ENCODE measurements at regions not wholly inside any gene's neighbourhood (a gene's known extent, or its start where the extent isn't known, plus 50 kb on each side); places are given as distances from the start of the nearest gene placed in this dataset.

GRCh38 chr6:23403460-23403859, 722.6 kb upstream of the NRSN1 start:
- ChIA-PET CTCF (ENCODE audit: low intra/inter-chr PET ratio, low total read pairs) (no interaction called here), POLR2A (no interaction called here)
- Histone ChIP-seq H3K36me3 (replicated peaks in 1 of 2; ENCODE audit: control insufficient read depth in 1 of 2, insufficient read depth in 2 of 2, low read length in 2 of 2) (no peaks in the 10 kb centered on the region), H2AFZ (ENCODE audit: low read length) (no peak overlapping the region), H3K9ac (ENCODE audit: insufficient read depth, low read depth, low read length) (no peak overlapping the region), H4K20me1 (ENCODE audit: insufficient read depth, low read length) (no peaks in the 10 kb centered on the region), H3K4me1 (ENCODE audit: insufficient read depth, low read length) (no peaks in the 10 kb centered on the region), H3K4me2 (ENCODE audit: low read depth, low read length) (no peak overlapping the region), H3K4me3 (replicated peaks in 1 of 3; ENCODE audit: insufficient read depth in 1 of 3, low read depth in 2 of 3, low read length in 3 of 3) (no peak overlapping the region), H3K27ac (ENCODE audit: extremely low read length, insufficient read depth, low read length) (no peak overlapping the region), H3K79me2 (ENCODE audit: insufficient read depth, low read length) (no peaks in the 10 kb centered on the region), H3K27me3 (ENCODE audit: control insufficient read depth in 1 of 2, insufficient read depth in 2 of 2, low read length in 2 of 2) (no peaks in the 10 kb centered on the region), H3K9me3 (ENCODE audit: low read length) (peaks cover 4% of the 10 kb centered on the region; the same call in 1 of the 2 replicates)
- FAIRE-seq, result no peak
- in situ Hi-C loops (cut with HindIII; ENCODE audit: extremely low pct_ligation_motif_present, low pct_unique_long_range_greater_than_20kb) (no loop called here), intact Hi-C loops (cut with micrococcal nuclease; ENCODE audit: unreplicated experiment) (no loop called here)
- 6% methylated on average over 5 of the region's 5 CpGs for WGBS (ENCODE audit: low lambda C conversion rate)
- TF ChIP-seq CBFB (CRISPR knock-in tag; IDR thresholded peaks at IDR 0.05) (no peak), KAT2B (IDR thresholded peaks at IDR 0.05; ENCODE audit: borderline replicate concordance, low read depth, low read length) (no peak)
- no peak for ATAC-seq
- BruUV-seq (replicated peaks), result no TSS peak
- DNase-seq (ENCODE audit: low spot score), result no peak

- H3K27ac ChIP-seq (ENCODE audit: extremely low read length, insufficient read depth, low read length), result no peak overlapping the region
- no peaks in the 10 kb centered on the region for H3K27me3 ChIP-seq (ENCODE audit: control insufficient read depth in 1 of 2, insufficient read depth in 2 of 2, low read length in 2 of 2)
- H3K4me3 ChIP-seq (replicated peaks in 1 of 3; ENCODE audit: insufficient read depth in 1 of 3, low read depth in 2 of 3, low read length in 3 of 3), result no peak overlapping the region
- in situ Hi-C loops (cut with HindIII; ENCODE audit: extremely low pct_ligation_motif_present, low pct_unique_long_range_greater_than_20kb), result no loop called here
- H3K4me2 ChIP-seq (ENCODE audit: low read depth, low read length), result no peak overlapping the region
- H3K36me3 ChIP-seq (replicated peaks in 1 of 2; ENCODE audit: control insufficient read depth in 1 of 2, insufficient read depth in 2 of 2, low read length in 2 of 2), result no peaks in the 10 kb centered on the region
- no peaks in the 10 kb centered on the region for H3K79me2 ChIP-seq (ENCODE audit: insufficient read depth, low read length)
- TF ChIP-seq ZNF326 (CRISPR knock-in tag; IDR thresholded peaks at IDR 0.05; ENCODE audit: borderline replicate concordance) (no peak), ZSCAN25 (CRISPR knock-in tag; IDR thresholded peaks at IDR 0.05) (no peak), ZNF746 (CRISPR knock-in tag; IDR thresholded peaks at IDR 0.05) (no peak), ARHGAP35 (CRISPR knock-in tag; IDR thresholded peaks at IDR 0.05; ENCODE audit: borderline replicate concordance) (no peak), ZNF530 (CRISPR knock-in tag; IDR thresholded peaks at IDR 0.05; ENCODE audit: low read depth) (no peak), ZNF737 (CRISPR knock-in tag; IDR thresholded peaks at IDR 0.05; ENCODE audit: borderline replicate concordance) (no peak), KAT8 (CRISPR knock-in tag; IDR thresholded peaks at IDR 0.05) (no peak), U2AF2 (IDR thresholded peaks at IDR 0.05; ENCODE audit: low read depth, low read length) (no peak), PATZ1 (CRISPR knock-in tag; IDR thresholded peaks at IDR 0.05) (no peak), GABPA (IDR thresholded peaks at IDR 0.05; ENCODE audit: low read depth, low read length) (no peak), GABPA (CRISPR knock-in tag; IDR thresholded peaks at IDR 0.05; ENCODE audit: low read depth) (no peak), ZNF335 (CRISPR knock-in tag; IDR thresholded peaks at IDR 0.05) (no peak), RBFOX2 (IDR thresholded peaks at IDR 0.05; ENCODE audit: low read depth, low read length) (no peak), NR2C2 (CRISPR knock-in tag; IDR thresholded peaks at IDR 0.05; ENCODE audit: borderline replicate concordance) (no peak)
- ATAC-seq (no peak), FAIRE-seq (no peak), DNase-seq (ENCODE audit: low spot score) (no peak)
- POLR2A ChIA-PET, result no interaction called here
- no peak overlapping the region for H3K9ac ChIP-seq (ENCODE audit: insufficient read depth, low read depth, low read length)
- 61% methylated on average over 7 of the region's 7 CpGs for WGBS (ENCODE audit: low lambda C conversion rate)
- H3K9me3 ChIP-seq (ENCODE audit: low read length), result no peaks in the 10 kb centered on the region
- no peaks in the 10 kb centered on the region for H4K20me1 ChIP-seq (ENCODE audit: insufficient read depth, low read length)
- H2AFZ ChIP-seq (ENCODE audit: low read length), result no peak overlapping the region
- intact Hi-C loops (cut with micrococcal nuclease; ENCODE audit: unreplicated experiment), result no loop called here
- no TSS peak for BruUV-seq (replicated peaks)
- CTCF ChIA-PET (ENCODE audit: low intra/inter-chr PET ratio, low total read pairs), result no interaction called here
- no peaks in the 10 kb centered on the region for H3K4me1 ChIP-seq (ENCODE audit: insufficient read depth, low read length)
These were observed 716.5 kb upstream of the NRSN1 start for GRCh38 chr6:23409531-23409930.

Measured in HepG2 (cell line).